CD4-positive, alpha-beta T cell treated with Interleukin-4 for 4 hours (primary cell): ENCODE measurements at regions not wholly inside any gene's neighbourhood (a gene's known extent, or its start where the extent isn't known, plus 50 kb on each side); places are given as distances from the start of the nearest gene placed in this dataset.

Experiments
- DNase-seq: peaks from one replicate; pipeline ENCODE4 v3.0.0-alpha.2; 2020

DNA sequence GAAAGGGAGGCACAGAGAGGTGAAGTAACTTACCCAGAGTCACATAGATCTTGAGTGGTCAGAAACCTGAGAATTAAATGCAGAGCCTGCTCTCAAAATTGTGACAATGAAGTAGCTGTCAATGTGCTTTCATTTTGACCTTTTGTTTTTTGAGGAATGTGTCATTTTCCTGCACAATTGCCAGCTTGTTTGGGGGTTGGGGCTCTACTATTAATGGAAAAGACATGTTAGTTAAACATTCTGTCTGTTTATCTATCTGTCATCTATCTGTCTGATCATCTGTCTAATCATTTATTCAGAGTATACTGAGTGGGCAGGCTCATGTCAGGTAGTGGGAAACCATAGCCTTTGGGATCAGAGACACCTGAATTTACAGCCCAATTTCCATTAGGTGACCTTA, 428.4 kb downstream of the TSN start:
- no peak for DNase-seq

DNA sequence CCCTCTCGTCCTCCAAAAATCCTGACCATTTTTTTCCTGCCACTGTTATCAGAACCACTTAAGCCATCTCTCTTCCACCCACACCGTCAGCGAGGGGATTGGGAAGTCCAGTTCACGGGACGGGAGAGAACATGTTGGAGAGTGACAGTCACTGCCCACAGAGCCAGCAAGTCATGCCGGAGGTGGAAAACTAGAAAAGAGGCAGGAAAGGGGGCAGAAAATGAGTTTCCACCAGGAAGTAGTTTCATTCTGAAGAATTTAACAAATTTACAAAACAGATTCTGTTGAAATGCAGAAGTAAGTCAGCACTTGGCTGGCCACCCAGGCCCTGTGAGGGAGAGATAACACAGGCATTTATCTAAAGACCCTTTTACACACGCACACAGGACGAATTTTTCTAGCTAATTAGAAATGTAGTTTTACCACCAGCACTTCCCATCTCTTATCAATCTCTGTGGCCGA, 431.3 kb downstream of the TSN start:
- no peak for DNase-seq

DNA sequence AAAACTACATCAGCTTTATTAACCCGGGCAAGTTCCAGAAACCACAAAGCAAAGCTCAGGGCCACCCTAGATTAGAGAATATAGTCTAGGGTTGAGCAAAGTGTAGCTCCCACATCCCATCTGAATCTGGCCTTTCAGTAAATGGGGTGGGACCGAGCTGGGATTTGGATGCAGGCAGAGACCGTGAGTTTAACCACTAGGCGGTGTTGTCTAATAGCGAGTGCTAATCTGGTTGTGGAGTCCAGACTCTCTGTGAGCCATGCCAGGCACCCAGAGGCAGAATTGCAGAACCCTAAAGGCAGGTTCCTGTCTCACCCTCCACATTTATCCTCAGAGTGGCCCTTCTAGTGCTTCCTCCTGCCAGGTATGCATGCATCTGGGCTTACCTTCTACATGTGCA, 435.9 kb downstream of the TSN start:
- no peak for DNase-seq

DNA sequence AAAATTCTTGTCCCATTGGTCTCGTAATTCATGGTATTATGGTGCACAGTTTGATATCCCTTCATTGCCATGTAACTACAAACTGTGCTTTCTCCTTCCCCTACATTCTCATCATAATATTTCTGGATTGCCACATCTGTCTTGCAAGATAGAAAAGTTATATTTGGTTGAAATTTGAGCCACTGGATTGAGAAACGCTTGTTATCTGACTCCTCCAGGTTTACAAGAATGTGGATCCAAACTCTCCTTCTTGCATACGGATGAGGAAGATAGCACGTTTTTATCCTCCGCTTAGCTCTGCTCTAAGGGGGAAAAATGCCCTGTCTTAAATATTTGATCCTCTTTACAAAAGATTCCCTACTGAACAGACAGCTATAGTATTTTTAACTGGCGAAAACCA, 438.2 kb downstream of the TSN start:
- no peak for DNase-seq

DNA sequence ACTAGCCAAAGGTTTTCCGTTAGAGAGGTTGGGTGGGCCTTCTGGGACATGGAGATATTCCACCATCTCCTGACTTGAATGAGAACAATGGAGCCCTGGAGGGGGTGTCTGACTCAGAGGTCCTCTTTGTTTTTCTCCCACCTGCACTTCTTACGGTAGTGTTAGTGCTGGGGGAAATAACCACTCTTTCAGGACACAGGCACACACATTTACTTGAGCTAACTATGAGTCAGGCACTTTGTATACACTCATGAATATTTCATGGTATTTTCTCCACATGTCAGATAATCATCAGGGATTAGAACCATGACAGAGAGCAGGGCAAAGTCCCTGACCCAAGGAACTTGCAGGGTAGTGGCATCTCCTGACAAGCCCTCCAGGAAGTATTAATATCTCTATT, 439.1 kb downstream of the TSN start:
- DNase-seq = no peak

DNA sequence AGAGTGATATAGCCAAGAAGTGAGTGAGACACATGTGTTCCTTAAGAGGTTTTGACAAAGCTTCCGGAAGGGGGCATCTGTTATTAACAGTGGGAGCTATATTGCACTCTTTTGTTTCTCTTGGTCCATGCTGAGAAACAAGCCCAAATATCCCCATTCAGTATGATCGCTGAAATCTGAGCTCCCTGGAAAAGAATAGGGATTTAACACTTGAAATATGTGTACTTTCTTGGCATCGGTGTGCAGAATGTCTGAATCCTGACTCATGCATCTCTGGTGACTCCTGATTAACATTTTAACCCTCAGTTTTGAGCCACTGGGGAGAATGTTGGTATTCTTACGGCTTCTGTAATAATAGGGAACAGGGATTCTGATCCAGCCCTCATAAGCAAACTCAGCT, 448.1 kb downstream of the TSN start:
- no peak for DNase-seq

DNA sequence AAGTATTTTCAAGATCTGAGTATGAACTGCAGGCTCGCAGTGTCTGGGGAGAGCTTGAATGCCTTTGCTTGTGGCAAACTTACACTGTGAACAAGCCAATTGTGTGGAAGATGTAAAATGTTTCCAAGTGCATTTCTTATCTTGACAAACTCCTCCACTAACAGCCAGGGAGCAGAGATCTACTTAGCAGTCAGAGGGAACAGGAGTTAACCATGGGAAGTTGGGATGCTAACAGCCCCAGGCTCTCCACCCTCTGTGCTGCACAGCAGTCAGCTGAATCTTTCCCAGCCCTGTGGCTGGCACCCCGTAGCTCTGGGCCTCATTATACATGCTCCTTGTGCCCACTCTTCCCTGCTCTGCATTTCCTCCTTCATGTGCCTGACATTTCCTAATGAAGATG, 450.2 kb downstream of the TSN start:
- DNase-seq = no peak

DNA sequence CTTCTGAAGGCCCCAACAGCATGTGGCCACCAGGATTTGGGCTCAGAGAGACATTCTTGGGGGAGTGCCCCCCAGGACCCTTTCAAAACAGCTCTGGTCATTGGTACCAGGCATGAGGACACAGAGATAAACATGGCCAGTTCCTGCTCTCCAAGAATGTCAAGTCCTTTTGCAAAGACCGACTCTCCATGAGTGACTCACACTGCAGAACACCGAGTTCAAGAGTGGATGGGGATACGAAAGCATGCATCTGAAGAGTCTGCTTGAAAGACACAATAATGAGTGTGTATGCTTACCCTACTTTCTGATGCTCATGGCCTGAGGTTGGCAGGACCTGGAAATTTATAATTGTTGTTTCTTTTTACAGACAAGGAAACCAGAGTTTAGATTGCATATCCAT, 450.6 kb downstream of the TSN start:
- no peak for DNase-seq

DNA sequence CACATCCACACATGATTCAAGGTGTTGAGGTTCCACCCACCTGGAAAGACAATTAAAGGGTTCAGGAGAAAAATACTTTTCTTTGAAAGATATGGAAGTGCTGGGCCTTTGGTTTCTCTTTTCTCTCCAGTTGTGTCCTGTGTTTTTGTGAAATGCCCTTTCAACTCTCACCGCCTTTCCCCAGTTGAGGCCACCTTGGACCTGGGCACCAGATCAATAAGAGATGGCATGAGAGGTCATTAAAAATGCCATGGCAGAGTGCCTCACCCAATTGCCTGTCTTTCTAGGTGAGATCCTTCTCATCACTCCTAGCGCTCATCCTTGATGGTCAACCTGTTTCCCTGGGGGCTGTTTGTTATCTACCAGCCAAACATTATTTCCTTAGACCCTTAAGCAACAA, 453.9 kb downstream of the TSN start:
- no peak for DNase-seq

DNA sequence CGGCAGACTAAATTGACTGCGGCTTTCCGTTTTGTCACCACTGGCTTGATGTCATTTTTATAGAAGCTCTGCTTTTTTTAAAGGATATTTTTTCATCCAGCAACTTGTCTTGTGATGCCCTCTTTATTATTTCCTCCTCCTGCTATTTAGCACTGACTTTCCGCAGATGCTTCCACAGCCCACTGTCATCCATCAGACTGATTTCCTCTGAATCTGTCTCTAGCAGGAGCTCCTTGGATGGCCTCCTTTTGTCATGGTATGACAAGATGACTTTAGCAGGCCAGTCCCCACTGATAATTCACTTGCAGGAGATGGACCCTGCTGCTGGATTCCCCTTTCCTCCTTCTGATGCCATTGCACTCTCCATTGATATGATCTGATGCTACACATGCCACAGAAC, 454.6 kb downstream of the TSN start:
- no peak for DNase-seq

DNA sequence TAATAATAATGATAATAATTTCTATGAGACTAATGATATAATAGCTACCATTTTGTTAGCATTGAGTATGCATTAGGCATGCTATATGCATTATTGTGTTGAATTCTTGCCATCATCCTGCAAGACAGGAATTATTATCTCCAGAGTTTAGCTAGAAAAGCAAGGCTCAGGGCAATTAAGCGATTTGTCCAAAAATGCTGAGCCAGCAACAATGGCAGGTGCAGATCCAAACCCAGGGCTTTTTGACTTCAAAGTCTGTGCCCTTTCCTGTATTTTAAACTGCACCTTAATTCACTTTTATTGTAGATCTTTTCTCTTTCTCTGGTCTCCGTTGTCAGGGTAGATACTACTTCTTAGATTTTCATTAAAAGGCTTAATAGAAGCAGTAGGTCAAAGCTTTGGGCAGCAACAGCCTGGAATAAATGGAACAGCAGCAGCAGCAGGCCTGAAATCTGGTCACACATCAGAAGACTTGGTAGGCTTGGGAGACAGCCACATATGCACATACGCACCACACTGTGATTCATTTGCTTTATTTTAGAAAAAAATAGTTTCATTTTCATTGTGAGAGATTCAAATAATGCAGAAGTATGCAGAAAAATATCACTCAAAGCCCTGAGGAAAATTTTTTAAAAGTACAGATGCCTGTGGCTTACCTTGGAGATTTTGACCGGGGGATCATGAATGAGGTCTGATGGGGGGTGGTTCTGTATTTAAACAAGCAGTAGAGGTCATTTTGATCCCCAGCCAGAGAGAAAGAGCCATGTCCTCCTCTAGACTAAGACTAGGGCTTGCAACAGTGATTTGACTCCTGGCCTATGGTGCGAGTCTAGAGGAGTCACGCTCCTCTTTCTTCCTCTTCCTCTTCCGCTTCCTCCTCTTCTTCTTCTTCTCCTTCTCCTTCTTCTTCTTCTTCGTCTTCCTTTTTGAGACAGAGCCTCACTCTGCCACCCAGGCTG, 455.7 kb downstream of the TSN start:
- DNase-seq = no peak

DNA sequence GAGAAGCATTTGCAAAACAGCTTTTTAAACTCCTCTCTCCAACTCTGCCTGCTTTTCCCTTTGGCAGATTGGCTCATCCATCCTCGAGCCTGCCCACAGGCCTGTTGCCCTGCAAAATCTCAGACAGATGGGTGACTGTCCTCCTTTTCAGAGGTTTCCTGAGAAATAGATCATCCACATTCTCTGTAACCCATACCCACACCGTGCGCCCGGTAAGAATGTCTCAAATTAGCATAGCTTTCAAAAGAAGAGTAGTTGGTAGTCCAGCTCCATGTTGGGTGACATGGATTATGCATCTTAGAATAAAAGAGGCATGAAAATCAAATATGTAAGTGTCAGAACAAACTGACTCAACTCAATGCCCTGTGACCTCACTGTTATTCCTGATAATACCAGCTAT, 457.9 kb downstream of the TSN start:
- no peak for DNase-seq

DNA sequence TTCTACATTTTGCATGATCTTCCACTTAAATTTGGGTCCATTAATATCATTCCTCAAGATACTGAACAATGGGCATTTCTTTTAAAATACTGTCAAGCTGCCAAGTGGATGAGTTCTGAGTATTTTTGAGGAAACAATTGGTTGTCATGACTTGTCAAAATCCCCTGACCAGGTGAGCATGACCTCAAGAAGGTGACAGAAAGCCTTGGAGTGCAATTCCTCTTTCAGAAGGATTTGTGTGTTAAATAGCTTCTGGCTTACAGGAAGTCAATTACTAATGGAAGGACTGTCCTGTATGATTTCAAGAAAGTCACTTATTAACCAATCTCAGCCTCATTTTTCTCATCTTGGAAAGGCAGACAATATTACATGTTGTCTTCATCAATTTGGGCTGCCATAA, 460.6 kb downstream of the TSN start:
- DNase-seq = no peak

DNA sequence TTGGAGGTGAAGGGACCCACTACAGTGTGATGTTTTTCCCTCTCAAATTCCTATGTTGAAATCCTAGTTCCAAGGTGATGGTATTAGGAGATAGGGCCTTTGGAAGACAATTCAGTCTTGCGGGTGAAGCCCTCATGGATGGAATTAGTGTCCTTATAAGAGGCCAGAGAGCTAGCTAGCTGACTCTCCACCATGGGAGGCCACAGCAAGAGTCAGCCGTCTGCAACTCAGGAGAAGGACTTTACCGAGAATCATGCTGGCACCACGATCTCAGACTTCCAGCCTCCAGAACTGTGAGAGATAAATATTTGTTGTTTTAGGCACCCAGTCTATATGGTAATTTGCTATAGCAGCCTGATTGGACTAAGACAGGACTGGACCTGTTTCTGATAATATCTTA, 461.4 kb downstream of the TSN start:
- DNase-seq = no peak

DNA sequence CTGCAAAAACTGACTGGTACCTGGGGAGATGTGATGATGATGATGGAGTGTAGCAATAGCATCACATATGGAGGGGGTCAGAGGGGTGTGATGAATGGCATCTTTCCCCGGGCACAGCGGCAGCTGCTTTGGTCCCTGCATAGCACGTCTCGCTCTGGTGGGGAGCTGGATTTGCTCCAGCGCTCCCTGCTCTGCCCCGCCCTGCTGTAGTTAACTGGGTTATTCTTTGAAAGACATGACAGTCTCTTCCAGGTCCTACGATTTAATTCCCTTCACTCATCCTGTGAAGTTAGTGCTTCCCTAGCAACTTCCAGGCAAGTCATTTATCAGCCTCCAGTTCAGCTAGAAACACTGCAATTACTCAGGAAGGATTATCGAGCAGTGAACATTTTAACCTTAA, 463.1 kb downstream of the TSN start:
- no peak for DNase-seq

DNA sequence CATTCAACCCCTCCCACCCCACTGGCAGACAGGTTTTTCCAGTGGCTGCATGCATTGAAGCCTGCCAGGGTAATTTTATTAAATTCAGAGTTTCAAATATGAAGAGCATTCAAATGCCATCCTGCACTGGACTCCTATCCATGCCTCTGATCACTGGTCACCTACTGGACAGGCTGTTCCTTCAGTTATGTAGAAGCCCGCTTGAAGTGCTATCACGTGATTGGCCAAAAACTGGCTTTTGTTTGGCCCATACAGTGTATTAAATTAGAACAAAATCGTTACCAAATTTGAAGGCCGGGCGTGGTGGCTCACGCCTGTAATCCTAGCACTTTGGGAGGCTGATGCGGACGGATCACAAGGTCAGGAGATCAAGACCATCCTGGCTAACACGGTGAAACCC, 464.1 kb downstream of the TSN start:
- no peak for DNase-seq

DNA sequence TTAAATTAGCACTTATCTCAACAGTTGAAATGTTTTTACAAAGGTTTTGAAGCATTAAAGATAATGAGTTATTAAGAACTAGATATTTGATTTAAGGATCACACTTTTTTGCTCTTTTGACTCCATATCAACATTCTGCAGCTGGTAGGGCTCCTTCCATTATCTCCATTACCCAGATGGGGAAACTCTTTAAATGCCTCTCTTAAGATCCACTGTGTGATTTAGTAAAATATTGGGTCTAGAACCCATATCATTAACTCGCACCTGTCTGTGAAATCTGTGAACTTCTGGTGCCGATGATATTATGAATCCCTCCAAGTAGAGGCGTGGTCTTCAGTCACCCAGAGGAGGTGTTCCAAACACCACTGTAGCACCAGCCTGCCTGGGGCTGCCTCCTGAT, 466.2 kb downstream of the TSN start:
- no peak for DNase-seq

DNA sequence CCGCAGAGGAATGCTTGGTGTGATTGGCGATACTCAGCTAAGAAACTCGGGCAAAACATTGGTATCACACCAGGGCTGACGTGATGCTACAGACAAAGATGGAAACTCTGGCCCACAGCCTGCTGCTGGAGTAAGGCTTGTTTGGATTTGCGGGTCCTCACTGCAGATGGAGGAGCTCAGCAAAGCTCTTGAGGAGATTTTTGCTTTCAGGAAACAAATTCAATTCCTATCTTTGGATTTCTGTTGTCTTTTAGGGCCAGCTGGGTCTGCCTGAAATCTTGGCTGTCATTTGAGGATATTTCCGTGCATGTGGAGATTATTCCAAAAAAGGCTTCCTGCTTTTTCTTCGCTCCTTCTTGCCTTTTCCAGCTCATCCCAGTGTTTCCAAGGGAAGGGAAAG, 475.8 kb downstream of the TSN start:
- DNase-seq = no peak

DNA sequence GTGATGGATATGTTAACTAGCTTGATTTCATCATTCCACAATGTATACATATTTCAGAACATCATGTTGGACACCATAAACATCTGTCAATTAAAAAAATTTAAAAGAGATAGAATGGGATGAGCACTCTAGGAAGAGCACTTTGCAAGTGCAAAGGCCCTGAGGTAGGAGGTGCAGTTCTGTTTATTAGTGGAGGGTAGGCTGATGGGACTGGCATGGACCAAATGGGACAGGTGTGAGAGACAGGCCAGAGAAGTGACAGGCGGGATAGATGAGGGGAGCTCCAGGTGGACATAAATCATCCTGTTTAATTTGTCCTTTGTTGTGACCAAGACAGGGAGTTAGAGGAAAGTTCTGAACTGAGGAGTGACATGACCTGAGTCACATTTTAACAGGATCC, 477.9 kb downstream of the TSN start:
- no peak for DNase-seq

DNA sequence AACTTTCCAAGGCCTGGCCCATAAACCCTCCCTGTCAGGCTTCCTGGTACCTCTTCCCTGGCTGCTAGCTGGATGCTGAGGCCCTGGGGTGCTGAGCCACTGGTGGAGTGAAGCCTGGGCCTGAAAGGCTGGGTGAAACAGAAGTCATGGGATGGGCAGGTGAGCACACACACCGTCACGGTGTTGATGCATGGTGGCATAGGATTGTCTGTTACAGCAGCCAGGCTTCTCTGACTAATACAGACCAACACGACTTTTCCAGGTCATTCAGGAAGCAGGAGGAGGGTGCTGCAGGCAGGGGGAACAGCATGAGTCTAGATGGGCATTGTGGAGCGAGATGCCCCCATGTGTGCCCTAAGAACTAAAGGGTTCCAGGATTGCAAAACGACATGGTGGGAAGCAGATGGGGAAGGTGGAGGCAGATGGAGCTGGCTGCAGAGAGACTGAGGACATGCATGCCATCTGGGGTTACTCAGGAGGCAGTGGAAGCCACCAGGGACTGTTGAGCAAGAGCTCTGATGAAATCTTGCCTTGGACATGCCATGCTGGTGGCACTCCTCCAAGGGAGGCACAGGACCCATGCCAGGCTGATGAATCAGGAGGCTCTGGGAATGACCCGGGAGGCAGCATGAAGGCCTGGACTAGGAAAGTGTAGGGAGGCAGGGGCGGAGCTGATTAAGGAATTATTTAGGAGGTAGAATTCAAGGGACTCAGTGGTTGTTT, 480.9 kb downstream of the TSN start:
- no peak for DNase-seq

DNA sequence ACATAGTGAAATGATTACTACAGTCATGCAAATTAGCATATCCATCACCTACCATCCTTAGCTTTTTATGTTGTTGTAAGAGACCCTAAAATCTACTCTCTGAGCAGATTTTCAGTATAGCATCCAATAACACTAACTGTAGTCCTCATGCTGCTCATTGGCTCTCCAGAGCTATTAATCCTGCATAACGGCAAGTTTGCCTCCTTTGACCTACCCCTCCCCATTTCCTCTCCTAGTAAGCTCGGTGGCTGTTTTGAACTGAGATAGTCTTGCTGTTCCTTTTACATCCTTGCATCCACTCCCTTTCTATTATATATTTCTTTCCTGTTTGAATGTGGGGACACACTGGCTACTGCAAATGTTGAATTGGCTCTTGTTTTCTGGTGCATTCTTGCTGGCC, 481.5 kb downstream of the TSN start:
- DNase-seq = no peak

DNA sequence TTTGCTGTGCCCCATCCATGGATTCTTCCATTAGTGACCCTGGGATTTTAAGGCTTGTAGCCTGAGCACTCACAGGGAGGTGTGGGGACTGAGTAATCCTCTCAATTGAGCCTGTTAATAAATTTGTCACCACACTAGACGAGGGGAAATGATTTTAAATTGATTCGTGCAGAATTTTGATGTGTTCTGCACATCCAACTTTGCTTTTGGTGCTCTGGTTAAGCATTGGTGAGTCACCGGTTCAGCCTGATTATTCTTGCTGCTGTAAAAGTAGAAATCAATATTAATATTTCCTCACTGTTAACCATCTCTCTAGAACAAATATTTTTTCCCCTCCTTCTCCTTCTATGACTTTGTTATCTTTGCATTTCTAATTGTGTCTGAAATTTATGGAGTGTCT, 482.0 kb downstream of the TSN start:
- DNase-seq = no peak

DNA sequence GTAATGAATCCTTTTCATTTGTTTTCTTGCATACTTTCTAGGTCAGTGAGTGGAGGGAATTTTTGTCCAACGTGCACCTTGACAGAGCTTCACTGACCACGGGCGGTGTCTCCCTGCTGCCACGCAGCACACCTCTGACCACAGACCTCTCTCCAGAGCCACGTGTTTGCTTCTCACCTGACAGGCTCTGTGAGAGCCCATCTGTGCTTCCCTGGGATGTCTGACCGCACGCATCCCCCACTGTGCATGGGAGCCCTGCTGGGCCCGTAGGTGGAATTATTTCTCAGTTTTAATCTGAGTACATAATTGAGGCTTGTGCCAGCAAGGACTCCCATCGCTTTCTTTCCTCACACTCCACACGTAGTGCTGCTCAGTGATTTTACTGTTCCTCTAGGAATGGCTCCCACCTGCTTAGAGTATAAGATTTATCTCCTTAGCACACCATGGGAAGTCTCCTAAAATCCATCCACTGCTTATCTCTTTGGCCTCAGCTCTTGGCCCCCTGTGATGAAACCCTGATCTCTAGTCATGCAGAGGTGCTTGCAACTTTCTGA, 482.6 kb downstream of the TSN start:
- DNase-seq = no peak

DNA sequence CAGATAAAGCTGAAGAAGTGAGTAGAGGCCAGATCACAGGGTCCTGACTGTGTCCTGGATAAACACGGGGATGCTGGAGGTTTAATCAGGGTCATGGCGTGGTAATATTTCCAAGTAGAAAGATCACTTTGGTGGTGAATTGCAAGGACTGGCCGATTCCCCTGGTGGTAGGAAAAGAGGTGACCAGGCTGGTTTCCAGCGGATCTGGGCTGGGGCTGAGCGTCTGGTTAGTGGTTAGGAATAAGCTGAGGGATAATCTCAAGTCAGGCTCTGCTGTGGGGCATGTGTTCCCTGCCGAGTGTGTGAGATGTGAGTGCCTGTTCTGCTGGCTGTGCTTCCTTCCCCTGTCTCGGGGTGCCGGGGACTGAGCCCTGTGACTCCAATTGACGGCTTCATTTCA, 484.0 kb downstream of the TSN start:
- no peak for DNase-seq
